Stimulated activated CD4-positive, alpha-beta T cell treated with anti-CD3 and anti-CD28 coated beads, Interleukin-12 subunit alpha, Interleukin-12 subunit beta, amount 100 ng/mL, for 48 hours (primary cell): ENCODE measurements at regions not wholly inside any gene's neighbourhood (a gene's known extent, or its start where the extent isn't known, plus 50 kb on each side); places are given as distances from the start of the nearest gene placed in this dataset.
"Not testable (repeated sequence)": the region's sequence is repeated elsewhere in the genome, so short reads cannot be mapped to it uniquely, and the experiment has no call there.

Experiments
- DNase-seq, 3 donors: peaks; one replicate each; pipeline ENCODE4 v3.0.0-alpha.2; 2020; ENCODE audit warnings: low read depth in 2 of 3, low spot score in 1 of 3

DNA sequence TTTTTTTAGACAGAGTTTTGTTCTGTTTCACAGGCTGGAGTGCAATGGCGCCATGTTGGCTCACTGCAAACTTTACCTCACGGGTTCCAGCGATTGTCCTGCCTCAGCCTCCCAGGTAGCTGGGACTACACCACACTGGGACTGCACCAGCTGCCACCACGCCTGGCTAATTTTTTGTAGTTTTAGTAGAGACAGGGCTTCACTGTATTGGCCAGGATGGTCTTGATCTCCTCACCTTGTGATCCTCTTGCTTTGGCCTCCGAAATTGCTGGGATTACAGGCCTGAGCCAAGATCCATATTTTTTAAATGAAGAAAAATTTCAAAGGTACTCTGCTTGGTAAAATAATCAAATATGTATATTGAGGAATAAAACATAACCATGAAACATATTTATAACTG, 195.8 kb upstream of the TPTE start:
- DNase-seq: peak in 1 of 3 donors; percentile 16

DNA sequence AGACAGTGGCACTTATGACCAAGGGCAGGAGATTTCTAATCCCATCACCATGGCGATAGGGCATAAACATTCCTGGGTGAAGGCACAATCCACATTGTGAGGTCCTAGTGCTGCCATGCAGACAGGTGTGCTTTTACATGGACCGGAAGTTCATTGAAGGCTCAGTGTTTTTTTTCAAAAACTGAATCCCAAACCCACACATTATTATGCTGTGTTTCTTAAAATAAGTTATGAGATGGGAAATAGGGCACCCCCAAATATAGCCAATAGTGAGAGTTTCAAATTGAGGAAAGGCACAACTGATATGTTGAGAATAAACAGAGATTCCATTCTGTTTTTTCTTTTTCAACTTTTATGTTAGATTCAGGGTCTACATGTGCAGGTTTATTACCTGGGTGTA, 195.2 kb upstream of the TPTE start:
- DNase-seq: not testable (repeated sequence)

DNA sequence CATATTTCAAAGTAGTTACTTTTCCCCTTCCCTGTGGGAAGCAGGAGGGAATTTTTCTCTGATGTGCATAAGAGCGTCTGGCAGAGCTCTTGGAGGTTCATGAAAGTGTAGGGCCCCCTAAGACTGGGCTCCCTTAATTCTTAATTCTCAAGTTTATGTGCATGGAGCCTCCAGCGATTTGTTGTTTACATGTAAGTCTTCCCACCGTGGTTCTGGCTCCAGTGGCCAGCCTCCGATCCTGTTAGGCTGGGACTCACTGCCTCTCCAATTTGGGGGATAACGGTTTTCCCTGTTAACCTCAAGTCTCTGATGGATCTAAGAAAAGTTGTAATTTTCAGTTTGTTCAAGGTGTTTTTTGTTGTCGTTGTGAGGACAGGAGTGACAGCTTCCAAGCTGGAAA, 192.7 kb upstream of the TPTE start:
- not testable (repeated sequence) for DNase-seq

DNA sequence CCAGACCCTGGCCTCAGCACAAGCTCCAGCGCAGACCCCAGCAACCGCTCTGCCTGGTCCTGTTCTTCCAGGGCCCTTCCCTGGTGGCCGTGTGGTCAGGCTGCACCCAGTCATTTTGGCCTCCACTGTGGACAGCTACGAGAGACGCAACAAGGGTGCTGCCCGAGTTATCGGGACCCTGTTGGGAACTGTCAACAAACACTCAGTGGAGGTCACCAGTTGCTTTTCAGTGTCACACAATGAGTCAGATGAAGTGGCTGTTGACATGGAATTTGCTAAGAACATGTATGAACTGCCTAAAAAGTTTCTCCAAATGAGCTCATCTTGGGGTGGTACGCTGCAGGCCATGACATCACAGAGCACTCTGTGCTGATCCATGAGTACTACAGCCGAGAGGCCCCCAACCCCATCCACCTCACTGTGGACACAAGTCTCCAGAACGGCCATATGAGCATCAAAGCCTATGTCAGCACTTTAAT, 190.7 kb upstream of the TPTE start:
- not testable (repeated sequence) for DNase-seq

DNA sequence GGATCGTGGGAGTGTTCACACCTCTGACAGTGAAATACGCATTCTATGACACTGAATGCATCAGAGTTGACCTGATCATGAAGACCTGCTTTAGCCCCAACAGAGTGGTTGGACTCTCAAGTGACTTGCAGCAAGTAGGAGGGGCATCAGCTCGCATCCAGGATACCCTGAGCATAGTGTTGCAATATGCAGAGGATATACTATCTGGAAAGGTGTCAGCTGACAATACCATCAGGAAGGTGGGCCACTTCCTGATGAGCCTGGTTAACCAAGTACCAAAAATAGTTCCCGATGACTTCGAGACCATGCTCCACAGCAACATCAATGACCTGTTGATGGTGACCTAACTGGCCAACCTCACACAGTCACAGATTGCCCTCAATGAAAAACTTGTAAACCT, 190.2 kb upstream of the TPTE start:
- not testable (repeated sequence) for DNase-seq

DNA sequence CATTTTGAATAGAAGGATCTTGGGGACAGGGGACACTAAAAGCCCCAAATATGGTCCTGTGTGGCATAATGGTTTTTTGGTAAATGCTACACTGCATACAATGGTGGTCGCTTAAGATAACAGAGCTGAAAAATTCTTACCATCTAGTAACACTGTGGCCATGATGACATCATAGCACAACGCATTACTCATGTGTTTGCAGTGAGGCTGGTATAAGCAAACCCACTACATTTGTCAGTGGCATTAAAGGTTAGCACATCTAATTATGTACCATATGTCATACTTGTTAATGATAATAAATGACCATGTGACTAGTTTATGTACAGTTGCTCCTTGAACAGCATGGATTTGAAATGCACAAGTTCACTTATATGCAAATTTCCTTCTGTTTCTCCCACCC, 188.4 kb upstream of the TPTE start:
- not testable (repeated sequence) for DNase-seq

DNA sequence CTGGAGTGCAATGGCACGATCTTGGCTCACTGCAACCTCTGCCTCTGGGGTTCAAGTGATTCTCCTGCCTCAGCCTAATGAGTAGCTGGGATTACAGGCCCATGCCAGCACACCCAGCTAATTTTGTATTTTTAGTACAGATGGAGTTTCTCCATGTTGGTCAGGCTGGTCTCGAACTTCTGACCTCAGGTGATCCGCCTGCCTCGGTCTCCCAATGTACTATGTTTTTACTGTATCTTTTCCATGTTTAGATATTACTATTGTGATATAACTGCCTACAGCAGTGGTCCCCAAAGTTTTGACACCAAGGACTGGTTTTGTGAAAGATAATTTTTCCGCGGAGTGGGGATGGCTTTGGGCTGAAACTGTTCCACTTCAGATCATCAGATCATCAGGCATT, 187.0 kb upstream of the TPTE start:
- DNase-seq: not testable (repeated sequence)

DNA sequence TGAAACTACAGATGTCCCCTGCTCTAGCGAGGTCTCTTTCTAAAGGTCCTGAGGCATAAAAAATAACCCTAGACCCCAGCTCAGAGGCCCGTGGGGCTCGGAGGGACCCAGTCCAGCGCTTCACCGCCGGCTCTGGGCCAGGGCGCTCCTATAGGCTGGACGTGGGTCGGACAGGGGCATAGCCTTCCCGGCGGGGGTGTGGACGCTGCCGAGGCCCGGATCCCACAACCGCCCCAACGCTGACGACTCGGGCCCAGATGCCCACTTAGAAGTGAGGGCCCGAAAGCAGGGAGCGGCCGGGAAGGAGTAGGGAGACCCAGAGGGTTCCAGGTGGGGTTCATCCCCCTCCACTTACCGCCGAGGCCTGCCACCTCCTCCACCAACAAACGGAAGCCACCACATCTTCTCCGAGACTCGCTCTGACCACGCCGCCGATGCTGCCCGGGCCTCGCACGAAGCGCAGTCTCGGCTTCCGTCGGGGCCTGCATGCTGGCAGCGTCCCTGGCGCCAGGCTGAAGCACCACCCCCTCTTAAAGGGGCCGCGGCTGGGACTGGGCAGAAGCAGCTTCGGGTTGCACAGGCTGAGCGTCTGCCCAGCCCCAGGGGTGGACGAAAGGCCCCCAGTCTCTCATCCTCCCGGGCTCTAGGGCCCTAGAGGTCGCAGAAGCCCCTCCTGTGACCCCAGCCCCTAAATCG, 179.0 kb upstream of the TPTE start:
- not testable (repeated sequence) for DNase-seq

DNA sequence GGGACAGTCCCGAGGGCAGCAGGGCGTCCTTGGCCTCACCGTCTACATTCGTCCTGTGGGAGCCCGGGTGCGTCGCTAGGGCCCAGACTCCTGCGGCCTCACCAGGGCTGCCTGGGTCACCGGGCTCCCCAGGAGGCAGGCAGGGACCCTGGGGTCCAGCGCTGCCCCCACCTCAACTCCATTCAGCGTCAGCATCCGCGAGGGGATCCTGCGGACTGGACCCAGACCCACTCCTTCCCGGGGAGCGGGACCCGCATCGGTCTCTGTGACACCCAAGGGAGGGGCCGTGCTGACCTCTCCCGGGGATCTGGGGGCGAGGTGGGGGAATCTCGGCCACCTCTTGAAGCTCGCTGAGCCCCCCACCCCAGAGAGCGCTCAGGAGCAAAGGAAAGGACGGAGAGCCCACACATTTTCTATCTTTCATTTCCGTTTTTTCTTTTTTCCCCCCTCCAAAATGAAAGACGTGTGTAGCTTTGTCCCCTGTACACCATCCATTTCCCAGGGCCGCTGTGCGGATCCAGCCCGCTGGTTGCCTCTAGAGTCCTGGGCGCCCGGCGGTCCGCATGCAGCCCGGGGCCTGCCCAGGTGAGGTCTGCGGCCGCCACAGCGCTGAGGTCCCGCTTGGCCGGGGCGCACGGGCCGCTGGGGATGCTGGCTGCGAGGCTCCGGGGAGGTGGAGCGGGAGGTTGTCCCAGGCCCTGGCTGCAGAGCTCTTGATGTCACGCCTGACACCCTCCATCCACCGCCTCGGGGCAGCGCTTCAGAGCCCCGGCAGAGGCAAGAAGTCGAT, 178.0 kb upstream of the TPTE start:
- not testable (repeated sequence) for DNase-seq

DNA sequence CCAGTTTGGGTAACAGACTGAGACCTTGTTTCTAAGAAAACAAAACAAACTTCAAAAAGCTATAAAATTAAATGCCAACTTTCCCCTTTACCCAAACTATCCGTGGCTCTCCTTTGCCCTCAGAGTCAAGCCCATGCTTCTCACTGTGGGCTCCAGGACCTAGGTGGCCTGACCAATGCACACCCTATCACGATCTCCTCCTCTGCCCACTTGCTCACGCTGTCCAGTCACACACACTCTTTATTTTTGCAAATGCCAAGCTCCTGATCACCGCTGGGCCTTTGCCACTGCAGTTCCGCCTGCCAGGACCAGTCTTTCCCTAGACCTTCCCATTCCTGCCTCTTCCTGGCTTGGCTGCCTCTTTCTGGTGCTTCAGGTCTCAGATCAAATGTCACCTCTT, 177.1 kb upstream of the TPTE start:
- DNase-seq: not testable (repeated sequence)

DNA sequence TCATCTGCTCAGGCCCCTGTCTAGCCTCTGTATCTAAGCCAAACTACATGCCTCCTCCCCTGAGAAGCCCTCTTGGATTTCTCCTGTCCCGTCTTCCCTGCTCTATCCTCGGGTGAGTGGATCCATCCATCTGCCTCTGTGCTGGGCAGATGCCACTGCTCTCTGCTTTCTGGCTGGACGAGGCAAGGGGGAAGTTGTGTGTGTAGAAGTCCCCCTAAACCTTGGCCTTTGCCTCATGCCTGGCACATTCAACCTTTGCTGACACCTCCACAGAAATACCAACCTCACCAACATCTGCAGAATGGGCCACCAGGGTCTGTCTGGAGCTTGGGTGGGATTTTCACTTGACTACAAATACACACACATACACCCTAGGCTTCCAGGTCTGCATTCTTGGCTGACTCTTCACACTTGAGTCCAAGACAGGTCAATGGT, 176.2 kb upstream of the TPTE start:
- DNase-seq: not testable (repeated sequence)

DNA sequence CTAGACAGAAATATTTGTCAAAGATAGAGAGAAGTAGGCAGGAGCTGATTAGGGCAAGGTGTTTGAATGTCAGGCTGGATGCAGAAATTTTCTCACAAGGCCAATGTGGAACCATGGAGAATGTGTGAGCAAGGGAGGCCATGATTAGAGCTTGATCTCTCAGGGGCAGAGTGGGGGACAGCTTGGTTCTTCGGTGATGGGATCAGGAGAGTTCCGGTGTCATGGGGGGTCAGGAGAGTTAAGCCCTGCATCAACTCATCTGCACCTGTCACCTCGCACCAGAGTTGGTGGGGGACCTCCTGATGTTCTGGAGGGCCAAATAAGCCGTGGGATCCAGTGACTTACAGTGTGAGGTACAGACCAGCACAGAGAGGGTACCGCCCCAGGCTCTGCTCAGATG, 175.1 kb upstream of the TPTE start:
- DNase-seq: not testable (repeated sequence)

DNA sequence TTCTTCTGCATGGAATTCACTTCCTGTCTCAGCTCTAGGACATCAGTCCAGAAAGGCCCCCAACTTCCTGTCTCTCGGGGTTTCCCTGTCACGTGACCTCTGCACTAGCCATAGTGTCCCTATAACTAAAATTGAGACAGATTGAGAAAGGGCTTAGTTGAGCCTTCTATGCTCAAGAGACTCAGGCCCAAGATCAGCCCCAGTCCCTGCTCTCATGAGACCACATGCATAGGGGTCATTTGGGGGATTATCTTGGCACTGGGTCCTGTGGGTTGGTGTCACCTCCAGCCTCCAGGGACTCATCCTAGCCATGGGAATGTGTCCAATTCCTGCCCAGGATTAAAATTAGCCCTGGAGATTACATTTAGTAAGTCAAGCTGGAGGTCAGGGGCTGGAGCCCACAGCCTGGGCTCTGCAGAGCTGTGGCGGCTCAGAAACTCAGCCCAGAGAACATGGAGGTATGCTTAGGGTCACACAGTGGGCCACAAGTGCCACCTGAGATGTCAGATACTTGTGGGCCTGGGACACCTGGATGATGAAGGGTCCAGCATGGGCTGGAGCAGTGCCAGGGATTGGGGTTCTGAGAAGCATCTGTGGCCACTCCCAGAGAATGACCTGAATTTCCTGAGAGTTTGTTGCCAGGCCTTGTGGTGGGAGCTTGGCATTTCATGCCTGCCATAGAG, 174.3 kb upstream of the TPTE start:
- DNase-seq: not testable (repeated sequence)

DNA sequence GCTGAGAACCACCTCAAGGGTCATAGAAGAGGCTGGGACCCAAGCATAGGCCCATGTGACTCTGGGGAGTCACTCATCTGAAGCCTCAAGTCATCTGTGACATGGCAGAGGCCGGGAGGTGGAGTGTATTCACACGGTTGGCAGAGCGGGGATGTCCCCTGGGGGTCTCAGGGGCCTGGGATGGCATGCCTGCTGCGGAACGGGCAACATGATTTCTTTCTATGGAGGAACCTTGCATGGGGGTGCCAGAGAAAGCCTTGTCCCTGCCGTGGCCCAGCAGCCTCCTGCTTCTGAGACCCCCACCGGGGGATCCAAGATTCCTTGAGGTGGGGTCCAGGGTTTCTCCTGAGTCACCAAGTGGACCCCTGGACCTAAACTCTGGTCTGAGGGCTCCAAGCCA, 173.7 kb upstream of the TPTE start:
- DNase-seq: not testable (repeated sequence)

DNA sequence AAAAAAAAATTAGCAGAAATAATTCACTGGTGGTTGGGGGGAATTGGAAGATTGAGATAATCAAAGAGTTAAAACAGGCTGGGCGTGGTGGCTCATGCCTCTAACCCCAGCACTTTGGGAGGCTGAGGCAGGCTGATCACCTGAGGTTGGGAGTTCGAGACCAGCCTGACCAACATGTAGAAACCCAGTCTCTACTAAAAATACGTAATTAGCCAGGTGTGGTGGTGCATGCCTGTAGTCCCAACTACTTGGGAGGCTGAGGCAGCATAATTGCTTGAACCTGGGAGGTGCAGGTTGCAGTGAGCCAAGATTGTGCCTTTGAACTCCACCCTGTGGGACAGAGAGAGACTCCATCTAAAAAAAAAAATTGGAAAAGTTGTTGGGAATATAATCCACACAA, 173.2 kb upstream of the TPTE start:
- not testable (repeated sequence) for DNase-seq

DNA sequence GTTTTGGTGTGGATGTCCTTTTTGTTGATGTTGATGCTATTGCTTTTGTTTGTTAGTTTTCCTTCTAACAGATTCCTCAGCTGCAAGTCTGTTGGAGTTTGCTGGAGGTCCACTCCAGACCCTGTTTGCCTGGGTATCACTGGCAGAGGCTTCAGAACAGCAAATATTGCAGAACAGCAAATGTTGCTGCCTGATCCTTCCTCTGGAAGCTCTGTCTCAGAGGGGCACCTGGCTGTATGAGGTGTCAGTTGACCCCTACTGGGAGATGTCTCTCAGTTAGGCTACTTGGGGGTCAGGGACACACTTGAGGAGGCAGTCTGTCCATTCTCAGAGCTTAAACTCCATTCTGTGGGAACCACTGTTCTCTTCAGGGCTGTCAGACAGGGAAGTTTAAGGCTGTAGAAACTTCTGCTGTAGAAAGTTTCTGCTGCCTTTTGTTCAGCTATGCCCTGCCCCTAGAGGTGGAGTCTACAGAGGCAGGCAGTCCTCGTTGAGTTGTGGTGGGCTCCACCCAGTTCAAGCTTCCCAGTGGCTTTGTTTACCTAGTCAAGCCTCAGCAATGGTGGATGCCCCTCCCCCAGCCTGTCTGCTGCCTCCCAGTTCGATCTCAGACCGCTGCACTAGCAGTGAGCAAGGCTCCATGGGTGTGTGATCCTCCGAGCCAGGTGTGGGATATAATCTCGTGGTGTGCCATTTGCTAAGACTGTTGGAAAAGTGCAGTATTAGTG, 166.4 kb upstream of the TPTE start:
- not testable (repeated sequence) for DNase-seq

DNA sequence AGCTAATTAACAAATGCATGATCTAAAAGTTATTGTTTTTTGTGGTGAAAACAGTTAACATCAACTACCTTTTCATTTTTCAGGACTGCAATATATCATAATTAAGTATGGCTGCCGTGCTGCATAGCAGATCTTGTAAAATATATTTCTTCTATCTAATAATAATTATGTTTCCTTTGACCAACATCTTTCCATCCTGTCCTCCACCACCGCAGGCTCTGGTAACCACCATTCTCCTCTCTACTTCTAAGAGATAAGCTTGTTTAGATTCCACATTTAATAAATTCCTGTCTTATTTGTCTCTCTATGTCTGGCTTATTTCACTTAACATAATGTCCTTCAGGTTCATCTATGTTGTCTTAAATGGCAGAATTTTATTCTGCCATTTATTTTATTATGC, 162.3 kb upstream of the TPTE start:
- DNase-seq: not testable (repeated sequence)

DNA sequence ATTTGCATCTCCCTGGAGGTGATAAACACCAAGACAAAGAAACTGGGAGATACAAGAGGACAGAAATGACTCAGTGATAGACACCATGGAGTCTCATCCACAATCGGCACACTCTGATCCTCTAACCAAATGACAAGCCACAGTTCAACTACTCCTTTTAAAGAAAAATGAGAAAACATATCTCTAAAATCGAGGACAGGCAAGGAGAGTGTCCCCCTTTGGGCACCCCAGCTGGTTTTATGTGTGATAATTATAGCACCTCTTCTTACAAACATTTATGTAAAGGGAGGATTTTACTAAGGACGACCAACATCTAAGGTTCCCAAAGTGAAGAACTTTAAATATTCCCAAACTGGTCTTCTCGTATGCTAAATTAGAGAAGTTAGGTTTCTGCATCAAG, 161.5 kb upstream of the TPTE start:
- not testable (repeated sequence) for DNase-seq

DNA sequence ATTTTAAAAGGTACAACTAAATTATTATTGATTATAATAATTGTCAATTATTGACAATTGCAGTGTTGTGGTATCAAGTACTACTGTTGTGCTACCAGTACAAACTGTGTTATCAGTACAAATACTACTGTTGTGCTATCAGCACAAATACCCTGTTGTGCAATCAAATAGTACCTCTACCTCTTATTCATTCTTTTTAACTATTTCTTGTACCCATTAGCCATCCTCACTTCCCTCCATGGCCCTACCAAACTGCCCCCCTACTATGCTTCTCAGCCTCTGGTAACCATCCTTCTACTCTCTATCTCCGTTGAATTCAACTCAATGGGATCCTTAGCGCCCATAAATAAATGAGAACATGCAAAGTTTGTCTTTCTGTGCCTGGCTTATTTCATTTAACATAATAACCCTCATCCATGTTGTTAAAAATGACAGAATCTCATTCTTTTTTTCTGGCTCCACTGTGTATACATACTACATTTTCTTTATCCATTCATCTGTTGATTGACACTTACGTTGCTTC, 160.1 kb upstream of the TPTE start:
- DNase-seq: not testable (repeated sequence)

DNA sequence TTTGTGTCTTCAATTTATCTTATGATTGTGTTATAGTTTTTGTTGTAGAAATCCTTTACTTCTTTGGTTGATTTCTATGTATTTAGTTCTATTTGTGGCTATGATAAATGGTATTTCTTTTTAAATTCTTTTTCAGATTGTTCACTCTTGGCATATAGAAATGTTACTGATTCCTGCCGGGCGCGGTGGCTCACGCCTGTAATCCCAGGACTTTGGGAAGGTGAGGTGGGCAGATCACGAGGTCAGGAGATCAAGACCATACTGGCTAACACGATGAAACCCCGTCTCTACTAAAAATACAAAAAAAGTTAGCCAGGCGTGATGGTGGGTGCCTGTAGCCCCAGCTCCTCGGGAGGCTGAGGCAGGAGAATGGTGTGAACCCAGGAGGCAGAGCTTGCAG, 158.6 kb upstream of the TPTE start:
- not testable (repeated sequence) for DNase-seq

DNA sequence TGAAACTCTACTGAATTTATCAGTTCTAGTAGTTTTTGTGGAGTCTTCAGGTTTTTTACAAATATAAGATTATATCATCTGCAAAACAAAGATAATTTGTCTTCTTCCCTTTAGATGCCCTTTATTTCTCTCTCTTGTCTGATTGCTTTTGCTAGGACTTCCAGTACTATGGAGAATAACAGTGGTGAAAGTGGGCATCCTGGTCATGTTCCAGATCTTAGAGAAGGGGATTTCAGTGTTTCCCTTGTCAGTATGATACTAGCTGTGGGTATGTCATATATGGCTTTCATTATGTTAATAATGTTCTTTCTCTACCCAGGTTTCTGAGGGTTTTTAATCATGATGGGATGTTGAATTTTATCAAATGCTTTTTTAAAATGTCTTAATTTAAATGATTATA, 158.1 kb upstream of the TPTE start:
- DNase-seq: not testable (repeated sequence)
